SK-N-SH (cell line): ENCODE measurements at regions not wholly inside any gene's neighbourhood (a gene's known extent, or its start where the extent isn't known, plus 50 kb on each side); places are given as distances from the start of the nearest gene placed in this dataset.

Experiments
- CTCF ChIP-seq: fragments of 200-600 bp; sonication (generic); IDR thresholded peaks from 2 replicates; pipeline ENCODE4 v1.6.1; 2017; ENCODE audit warnings: antibody characterized with exemption, mild to moderate bottlenecking, moderate library complexity
- EZH2phosphoT487 ChIP-seq: fragments of 200-600 bp; sonication (generic); IDR thresholded peaks from 2 replicates; pipeline ENCODE4 v1.6.1; 2017; ENCODE audit warnings: low read depth, mixed run types, mild to moderate bottlenecking, antibody characterized with exemption, moderate library complexity, borderline replicate concordance
- MAX ChIP-seq: IDR thresholded peaks from 2 replicates; pipeline ENCODE4 v1.4.0; 2012; ENCODE audit warnings: low read depth
- MXI1 ChIP-seq: IDR thresholded peaks from 2 replicates; pipeline ENCODE4 v1.6.1; 2012; ENCODE audit warnings: mild to moderate bottlenecking, low read depth, low read length, improper control_type of control experiment
- RAD21 ChIP-seq: IDR thresholded peaks from 2 replicates; pipeline ENCODE4 v1.6.1; 2012; ENCODE audit warnings: mild to moderate bottlenecking, low read length
- RXRA ChIP-seq: IDR thresholded peaks from 2 replicates; pipeline ENCODE4 v1.4.0; 2012; ENCODE audit warnings: low read depth, mild to moderate bottlenecking, borderline replicate concordance
- SMC3 ChIP-seq: IDR thresholded peaks from 2 replicates; pipeline ENCODE4 v1.6.1; 2012; ENCODE audit warnings: low read depth, low read length, improper control_type of control experiment
- TF ChIP-seq, protein P1 (sequence below): IDR thresholded peaks from 2 replicates; pipeline ENCODE4 v1.6.1; 2012; ENCODE audit warnings: mild to moderate bottlenecking, low read depth, low read length, moderate library complexity

GRCh38 chr6:4426968-4427367 lies 291.6 kb upstream of the ECI2 start:
- TF ChIP-seq, protein P1, sequence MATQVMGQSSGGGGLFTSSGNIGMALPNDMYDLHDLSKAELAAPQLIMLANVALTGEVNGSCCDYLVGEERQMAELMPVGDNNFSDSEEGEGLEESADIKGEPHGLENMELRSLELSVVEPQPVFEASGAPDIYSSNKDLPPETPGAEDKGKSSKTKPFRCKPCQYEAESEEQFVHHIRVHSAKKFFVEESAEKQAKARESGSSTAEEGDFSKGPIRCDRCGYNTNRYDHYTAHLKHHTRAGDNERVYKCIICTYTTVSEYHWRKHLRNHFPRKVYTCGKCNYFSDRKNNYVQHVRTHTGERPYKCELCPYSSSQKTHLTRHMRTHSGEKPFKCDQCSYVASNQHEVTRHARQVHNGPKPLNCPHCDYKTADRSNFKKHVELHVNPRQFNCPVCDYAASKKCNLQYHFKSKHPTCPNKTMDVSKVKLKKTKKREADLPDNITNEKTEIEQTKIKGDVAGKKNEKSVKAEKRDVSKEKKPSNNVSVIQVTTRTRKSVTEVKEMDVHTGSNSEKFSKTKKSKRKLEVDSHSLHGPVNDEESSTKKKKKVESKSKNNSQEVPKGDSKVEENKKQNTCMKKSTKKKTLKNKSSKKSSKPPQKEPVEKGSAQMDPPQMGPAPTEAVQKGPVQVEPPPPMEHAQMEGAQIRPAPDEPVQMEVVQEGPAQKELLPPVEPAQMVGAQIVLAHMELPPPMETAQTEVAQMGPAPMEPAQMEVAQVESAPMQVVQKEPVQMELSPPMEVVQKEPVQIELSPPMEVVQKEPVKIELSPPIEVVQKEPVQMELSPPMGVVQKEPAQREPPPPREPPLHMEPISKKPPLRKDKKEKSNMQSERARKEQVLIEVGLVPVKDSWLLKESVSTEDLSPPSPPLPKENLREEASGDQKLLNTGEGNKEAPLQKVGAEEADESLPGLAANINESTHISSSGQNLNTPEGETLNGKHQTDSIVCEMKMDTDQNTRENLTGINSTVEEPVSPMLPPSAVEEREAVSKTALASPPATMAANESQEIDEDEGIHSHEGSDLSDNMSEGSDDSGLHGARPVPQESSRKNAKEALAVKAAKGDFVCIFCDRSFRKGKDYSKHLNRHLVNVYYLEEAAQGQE = no peak
- TF ChIP-seq EZH2phosphoT487 (no peak), CTCF (no peak), RXRA (no peak), SMC3 (no peak), RAD21 (no peak), MAX (no peak), MXI1 (no peak)
